Occipital lobe (tissue), 1 donor: ENCODE measurements at regions not wholly inside any gene's neighbourhood (a gene's known extent, or its start where the extent isn't known, plus 50 kb on each side); places are given as distances from the start of the nearest gene placed in this dataset.

Source experiments
- DNase-seq: peaks from one replicate; lab custom pipeline; 2025; lab: John Stamatoyannopoulos, UW

DNA sequence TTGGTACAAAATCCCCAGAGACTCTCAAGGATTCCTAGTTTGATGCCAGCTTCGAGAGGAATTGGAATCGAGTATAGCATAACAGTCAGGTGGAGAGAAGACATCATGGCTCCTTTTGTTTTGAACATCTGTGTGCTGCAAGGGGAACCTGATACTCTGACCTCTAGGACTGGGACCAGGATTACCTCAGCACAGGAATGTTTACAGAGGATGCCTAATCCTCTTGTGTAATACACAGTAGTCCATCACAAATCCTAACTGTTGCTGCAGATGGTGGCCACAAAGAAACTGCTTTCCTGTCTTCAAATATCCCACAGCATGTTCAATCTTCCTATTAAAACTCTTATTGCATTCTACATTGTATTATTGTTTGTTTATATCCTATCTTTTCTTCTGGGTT is 111.8 kb upstream of the PRMT6 start:
- DNase-seq: no peak

DNA sequence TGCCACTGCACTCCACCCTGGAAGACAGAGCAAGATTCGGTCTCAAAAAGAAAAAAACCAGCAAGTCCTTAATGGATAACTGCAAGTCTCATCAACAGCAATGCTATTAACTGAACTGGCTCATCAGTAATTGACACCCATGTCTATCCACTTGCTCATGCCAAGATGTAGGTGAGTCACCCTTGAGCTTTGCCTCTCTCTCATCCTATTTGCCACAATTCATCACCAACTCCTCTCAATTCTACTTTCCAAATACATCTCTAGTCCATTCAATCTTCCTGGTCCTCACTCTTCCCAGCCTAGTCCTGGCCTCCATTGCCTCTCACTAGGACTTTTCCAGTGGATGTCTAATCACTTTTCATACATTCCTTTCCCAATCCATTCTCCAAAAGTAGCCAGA is 103.7 kb upstream of the PRMT6 start:
- no peak for DNase-seq

DNA sequence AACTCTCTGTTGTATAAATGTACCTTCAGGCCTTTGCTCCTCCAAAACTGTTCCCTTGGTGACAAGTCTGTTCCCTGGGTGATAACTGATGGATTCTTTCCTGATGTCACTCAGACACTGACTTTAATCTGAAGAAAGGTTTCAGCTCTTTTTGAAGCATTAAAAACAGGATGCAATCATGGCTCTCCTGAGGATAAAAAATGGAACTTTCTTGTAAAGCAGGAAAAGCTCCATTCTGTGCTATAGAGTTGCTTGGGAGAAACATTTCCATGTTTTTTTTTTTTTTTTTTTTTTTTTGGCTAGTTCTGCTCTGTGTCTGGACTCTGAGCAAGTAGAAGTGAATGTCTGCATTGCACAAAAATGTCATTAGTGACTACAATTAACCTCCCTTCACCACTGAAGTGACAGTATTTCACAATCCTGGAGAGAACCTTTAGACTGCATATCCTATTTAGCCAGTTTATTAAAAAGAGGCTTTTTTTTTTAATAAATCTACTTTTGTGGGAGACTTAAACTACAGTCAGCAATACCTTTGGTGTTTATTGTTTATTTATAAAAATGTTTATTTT is 101.7 kb upstream of the PRMT6 start:
- DNase-seq: no peak

DNA sequence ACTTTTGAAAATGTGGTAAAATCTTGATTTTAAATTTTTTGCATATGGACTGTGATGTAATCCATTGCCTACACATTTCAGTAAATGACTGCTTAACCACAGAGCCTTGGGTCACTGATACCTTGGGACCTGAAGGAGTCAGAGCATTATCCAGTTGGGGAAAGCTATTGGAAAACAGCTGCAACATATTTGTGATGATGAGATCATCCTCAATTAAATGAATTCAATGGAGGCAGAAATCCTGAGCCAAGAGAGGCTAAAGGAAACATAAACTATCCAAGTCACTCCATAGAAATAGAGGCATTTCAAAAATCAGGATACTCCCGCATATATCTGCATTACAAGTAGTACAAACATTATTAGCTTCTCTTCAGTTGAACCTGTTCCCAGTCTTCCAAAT is 99.8 kb upstream of the PRMT6 start:
- no peak for DNase-seq

DNA sequence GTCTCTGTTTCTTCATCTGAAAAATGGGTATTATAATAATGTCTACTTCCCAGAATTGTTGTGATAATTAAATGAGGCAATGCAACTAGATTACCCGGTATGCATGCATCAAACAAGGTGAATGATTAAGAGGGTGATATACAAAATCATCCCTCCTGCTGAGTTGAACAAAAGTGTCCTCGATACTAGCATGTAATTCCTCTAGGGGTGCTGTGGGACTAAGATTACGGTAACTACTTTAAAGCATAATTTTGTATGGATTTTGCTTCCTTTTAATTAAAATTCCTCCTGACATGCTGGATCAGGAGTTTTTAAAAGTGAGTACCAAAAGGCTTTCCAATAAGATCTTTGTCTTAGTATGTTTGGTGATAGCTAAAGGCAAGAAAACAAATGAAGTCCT is 98.7 kb upstream of the PRMT6 start:
- no peak for DNase-seq

DNA sequence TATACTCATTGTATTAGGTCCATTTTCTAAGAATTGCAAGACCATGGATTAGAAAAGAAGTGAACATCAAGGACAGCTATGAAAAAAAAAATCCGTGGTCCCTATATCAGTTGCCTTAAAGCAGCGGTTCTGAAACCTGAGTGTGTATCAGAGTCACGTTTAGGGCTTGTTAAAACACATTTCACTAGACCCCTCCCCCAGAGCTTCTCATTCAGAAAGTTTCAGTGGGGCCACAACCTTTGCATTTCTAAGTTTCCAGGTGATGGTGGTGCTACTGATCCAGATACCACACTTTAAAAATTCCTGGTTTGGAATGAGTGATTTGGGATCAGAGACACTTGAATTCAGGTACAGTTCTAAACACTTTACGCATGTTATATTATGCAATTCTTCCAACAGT is 96.1 kb upstream of the PRMT6 start:
- DNase-seq: no peak

DNA sequence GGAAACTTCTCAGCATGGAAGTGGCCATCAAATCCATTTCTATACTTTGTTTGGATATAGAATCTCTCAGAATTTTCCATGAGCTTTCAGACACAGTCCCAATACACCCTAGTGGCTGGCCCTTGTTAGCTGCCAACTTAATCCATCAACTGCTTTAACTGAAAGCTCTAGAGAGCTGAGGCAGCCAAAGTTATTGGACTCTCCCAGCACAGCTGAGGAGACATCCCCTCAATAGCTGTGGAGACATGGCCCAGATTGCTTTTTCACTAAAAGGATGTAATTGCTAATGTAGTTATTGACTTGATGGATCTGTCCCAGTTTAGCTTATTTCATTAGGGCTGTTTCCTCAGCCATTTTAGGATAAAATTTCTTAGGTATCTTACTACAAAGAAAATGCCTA is 94.8 kb upstream of the PRMT6 start:
- DNase-seq: no peak

DNA sequence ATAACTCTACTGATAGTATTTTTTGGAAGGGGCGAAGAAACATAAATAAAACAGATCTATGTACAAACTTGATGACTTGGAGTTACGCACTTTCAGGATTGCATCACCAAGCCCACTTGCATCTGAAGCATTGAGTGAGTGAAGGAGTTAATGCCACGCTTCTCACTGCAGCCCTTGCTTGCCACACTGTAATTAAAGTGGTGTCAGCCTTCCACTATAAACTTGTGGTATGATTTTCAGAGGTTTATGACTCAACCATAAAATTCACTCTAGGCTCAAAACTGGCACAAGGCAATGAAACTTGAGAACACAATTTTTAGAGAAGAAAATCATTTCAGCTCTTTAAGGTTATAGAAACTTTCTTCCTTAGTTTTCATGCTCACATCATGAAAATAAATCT is 93.9 kb upstream of the PRMT6 start:
- DNase-seq: no peak

DNA sequence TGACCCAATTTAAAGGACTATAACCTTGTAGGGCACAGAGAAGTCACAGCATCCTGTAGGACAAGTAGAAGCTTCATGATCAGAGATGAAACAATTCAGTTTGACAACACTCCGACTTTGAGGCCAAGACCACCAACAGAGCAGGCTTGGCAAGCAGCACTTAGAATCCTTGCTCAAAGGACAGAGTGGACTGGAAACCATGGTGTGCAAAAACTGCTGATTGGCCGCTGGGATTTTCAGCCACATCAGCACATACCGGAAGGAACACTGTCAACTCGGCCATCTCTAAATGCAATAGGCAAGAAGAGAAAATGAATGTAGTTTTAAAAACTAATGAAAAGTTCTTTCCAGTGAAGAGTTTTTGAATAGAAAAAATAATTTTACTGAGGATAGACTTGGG is 92.0 kb upstream of the PRMT6 start:
- no peak for DNase-seq

DNA sequence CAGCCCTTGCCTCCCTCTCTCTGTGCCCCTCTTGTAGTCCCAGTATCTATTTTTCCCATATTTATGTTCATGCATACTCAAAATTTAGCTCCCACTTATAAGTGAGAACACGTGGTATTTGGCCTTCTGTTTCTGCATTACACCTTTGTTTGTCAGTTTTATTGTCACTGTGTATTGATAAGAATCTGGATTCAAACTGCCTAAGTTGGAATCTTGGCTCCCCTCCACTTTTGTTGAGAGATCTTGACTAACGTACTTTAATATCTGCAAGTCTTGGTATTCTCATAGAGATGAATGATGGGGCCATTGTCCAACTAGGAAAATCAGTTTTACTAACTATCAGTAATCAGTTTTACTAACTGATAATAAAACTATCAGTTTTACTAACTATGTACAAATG is 87.8 kb upstream of the PRMT6 start:
- no peak for DNase-seq

DNA sequence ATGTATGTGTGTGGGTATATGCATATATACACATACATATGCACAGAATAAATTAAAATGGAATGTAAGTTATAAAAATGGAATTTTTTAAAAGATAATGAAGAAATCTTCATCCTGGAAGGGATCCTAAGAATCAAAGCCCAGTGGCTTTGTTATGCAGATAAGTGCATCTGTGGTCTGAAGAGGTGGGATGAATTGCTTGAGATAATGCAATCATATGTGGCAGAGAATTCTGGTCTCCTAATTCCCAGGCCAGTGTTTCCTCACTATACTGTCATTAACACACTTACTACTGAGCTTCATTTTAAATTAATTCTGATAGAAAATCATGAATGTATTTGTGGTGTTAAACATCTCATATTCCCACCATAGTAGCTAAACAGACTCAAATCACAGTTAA is 86.7 kb upstream of the PRMT6 start:
- no peak for DNase-seq

DNA sequence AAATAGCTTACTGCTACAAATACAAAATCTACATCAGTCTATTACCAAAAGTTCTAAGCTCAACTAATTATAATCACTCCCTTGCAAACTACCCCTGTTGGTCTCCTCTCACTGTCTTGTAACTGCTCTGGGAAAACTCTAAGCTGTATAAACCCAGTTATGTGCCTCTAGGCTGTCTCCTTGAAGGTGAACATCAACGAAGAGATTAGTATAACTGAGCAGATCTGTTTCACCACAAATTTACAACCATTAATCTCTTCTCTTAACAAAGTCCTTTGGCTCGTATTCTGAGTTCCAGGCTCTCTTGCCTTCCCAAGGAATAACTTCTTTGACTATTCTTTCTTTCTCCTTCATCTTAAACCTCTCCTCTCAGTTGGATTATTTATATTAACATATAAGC is 84.4 kb upstream of the PRMT6 start:
- DNase-seq: no peak

DNA sequence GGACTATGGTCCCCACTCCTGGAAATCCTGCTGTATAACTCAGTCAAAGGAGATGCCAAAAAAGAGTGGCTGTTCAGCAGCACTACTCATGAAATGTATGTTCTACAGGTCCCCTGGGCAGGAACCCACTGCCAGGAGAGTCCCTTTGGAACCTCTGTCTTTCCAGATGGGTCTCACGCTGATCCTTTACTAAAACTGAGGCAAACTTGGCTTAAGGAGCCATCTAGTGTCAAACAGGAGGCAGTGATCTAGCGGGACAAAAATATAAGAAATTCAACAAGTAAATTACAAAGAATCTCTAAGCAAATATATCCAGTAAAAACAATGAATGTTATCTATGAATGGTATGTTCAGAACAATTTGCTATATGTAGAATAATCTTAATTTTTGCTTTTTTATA is 80.5 kb upstream of the PRMT6 start:
- no peak for DNase-seq

DNA sequence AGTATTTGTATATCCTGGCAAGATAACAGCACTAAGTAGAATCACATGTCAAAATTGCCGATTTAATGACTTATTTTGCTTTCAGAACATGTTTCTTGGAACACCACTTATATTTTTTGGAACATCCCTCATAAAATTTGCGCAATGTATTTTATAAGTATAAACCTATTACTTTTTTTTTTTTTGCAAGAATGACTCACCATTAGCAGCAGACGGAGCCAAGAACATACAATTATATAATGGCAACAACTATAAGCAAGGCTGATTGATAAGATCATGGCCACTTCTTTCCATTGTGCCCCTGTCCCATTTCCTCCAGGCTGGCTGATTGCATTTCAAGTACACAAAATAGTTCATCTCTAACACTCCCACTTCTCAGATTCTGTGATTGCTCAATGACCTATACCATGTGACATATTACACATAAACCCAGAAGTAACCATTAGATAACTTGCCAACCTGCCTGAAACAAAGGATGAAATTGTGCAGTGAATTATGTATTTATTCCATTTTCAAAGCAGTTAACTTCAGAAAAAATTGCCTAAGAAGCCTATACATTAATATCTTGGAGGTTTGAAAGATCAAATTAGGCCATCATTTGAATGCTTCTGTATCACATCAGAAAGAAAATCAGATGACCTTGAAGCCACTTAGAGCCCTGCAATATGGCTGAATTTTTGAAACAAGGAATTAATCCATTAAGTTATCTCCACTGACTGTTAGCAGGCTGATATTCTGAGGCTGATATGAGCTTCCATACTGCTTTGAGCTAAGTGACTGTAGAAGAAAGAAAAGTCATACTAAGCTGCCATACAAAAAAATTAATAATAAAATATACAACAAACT is 77.8 kb upstream of the PRMT6 start:
- no peak for DNase-seq

DNA sequence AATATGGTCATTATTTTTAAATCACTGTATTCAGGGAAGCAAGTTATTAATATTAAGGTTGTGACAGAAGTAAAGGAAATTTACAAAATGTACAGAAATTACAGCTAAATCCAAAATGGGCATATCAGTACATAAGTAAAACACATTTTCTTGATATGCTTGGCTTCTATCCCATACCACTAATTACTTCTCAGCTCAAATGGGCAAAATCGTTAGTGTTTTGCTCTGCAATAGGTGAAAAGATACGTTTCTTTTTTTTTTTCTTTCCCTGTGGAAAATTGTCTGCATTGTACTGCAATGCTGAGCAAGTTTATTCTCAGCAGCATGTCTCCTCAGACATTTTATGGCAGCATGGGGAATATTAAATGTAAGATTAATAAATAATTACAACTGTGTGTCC is 77.1 kb upstream of the PRMT6 start:
- no peak for DNase-seq

DNA sequence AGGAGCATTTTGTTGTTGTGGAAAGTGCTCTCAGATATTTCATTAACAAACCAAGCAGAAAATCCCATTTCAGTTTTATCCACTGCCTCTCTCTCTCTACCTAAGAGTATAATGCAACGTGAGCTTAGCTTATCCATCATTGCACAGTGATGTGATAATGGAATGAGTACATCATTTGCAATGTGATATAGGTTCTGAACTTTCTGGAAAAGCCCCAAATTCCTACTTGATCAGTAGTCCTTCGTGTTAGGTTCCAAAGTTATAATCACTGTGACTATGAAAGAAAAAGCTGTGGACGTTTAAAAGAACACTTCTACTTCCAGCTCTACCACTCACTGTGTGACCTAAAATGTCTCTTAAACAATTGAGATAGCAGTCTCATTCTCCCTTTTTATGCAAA is 76.4 kb upstream of the PRMT6 start:
- DNase-seq: no peak

DNA sequence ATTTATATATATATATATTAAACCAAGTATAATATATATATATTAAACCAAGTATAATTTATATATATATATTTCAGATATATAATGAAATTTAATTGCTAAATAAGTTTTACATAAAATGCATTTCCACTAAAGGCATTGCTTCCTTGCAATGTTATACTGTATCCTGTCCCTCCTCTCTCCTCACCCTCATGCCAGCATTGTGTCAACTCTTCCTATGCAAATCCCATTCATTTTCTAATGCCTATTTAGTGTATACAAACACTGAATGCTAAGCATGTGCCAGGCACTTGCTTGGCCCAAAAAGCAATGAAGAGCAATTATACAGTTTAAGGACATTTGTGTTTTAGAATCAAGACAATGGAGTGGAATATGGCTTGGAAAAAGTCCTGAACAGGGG is 71.7 kb upstream of the PRMT6 start:
- DNase-seq: no peak

DNA sequence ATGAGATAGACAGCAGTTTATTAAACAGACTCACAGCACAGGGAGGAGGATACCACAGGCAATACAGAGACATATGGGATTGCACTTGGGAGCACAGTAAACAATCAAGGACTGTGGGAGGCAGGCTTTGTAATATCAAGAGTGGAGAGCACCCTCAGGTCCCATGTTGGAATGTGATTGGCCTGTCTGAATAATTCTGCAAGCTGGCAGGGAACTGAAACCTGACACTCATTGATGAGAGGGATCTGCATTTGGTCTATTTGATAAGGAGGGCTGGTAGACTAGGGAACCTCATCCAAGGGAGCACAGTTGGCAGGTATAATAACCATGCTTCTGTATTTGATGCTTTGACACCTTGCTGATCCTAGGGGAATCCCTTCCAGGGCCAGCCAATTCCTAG is 69.9 kb upstream of the PRMT6 start:
- DNase-seq: no peak

DNA sequence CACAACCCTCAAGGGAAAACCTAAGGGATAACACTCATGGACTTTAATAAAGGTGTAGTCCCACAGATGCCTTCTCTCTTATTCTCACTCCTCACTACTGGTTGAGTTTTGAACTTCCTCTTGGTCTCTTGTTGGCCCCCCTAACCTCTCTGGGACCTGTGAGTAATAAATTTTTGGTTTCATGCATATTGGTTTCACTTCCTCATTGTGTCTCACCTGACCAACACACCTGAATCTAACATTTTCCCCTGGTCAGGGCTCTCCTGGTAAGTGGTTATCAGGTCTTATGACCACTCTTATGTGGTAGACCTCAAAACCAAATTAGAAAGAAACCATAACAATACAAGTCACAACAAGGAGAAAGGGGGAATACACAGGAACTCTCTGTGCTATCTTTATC is 60.5 kb upstream of the PRMT6 start:
- no peak for DNase-seq

DNA sequence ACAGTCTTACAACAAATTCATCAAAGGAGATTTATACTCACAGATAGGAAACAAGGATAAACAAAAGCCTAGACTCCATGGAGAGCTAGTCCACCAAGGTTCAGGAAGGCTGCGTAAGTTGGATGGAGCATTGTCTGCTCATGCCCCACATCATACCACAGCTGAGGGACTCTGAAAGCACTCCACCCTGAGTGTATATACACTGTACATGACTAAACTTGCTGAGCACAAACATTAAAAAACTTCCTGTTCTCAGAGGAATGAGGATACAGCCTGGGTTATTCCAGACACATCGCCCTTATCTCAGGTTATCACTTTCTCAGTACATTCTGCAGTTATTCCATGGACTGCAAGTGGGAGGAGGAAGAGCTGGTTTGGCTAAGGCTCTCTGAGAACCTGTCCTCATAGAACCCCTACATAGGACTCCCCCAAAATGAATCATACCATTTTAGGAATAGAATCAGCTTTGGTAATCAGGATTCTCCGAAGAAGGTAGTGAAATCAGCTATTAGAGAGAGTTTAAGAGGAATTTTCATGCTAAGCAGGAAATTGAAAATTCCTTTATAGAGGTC is 58.0 kb upstream of the PRMT6 start:
- no peak for DNase-seq

DNA sequence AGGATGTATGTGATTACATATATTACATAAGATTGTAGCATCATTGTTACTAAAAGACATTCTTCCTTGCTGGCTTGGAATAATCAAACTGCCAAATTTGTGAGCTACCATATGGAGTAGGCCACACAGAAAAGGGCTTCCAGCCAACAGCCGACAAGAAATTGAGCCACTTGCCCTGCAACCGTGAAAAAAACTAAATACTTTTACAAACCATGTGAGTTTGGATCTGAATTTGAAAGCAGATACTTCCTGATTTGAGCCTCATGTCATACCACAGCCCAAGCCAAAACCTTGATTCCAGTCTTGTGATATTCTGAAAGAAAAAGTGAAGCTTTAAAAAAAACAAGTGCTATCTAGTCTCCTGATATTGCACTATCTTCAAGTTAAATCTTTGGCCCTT is 55.6 kb upstream of the PRMT6 start:
- DNase-seq: no peak

DNA sequence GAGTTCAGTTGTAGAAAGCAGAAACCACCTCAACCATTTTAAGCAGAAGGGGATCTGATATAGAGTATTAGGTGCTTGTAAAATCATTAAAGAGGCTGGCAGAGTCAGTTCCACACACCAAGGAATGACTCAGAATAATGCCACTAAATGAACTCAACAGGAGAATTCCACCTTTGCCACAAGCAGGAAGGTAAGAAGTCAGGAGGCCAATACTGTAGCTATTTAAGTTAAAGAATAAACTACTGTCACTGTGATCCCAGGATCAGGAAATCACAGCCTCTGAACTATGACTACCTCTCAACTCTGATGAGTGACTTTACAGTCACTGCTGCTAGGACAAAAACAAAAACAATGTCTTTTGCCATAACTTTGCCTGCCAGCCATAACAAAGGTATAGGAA is 52.5 kb upstream of the PRMT6 start:
- no peak for DNase-seq

DNA sequence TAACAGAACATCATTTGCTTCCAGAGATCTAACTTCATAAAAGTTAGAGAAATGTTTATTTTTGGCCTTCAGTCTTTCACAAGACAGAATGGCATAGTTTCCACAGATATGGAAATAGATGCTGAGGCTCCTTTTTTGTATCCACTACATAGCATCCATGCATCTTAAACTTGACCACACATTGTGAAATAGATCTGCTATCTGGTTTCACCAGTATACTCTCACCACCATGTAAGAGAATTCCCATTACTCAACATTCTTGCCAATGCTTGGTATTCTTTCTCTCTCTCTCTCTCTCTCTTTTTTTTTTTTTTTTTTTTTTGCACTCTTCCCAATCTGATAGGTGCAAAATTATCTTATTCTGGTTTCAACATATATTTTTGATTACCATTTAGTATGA is 52.1 kb upstream of the PRMT6 start:
- DNase-seq: no peak
